Tibial nerve (tissue), 4 donors: ENCODE measurements at regions not wholly inside any gene's neighbourhood (a gene's known extent, or its start where the extent isn't known, plus 50 kb on each side); places are given as distances from the start of the nearest gene placed in this dataset. TPM values are rescaled to one million over a fixed set of nuclear protein-coding genes. Genes with fewer than 3 reads are reported as not detected.
"Not testable (repeated sequence)": the region's sequence is repeated elsewhere in the genome, so short reads cannot be mapped to it uniquely, and the experiment has no call there.

ENCODE experiments used
- DNase-seq, 2 donors: peaks; one replicate each; pipeline ENCODE4 v3.0.0-alpha.2; 2019; ENCODE audit warnings: low spot score in 2 of 2
- H3K27ac ChIP-seq, 4 donors: fragments of 200-600 bp; sonication (generic) in 3 of 4; one replicate each; pipeline ENCODE4 v1.5.1; 2017 to 2019; ENCODE audit warnings: mild to moderate bottlenecking in 1 of 4
- H3K27me3 ChIP-seq, 2 donors: fragments of 200-600 bp; sonication (generic) in 1 of 2; one replicate each; pipeline versions ENCODE4 v1.5.1 to v1.6.0; 2017 to 2019
- H3K36me3 ChIP-seq, 3 donors: fragments of 200-600 bp; sonication (generic); one replicate each; pipeline ENCODE4 v1.5.1; 2018 to 2019
- H3K4me1 ChIP-seq, 4 donors: fragments of 200-600 bp; sonication (generic) in 3 of 4; one replicate each; pipeline ENCODE4 v1.5.1; 2017 to 2019
- H3K4me3 ChIP-seq, 4 donors: fragments of 200-600 bp; sonication (generic) in 3 of 4; one replicate each; pipeline ENCODE4 v1.5.1; 2017 to 2019; ENCODE audit warnings: mild to moderate bottlenecking in 1 of 4, moderate library complexity in 1 of 4
- H3K9me3 ChIP-seq, 4 donors: fragments of 200-600 bp; sonication (generic) in 3 of 4; one replicate each; pipeline ENCODE4 v1.5.1; 2017 to 2019
- WGBS, 2 donors: methylation state at CpG; one replicate each; pipeline ENCODE4 v1.1.5; 2018; 5-methylcytosine and 5-hydroxymethylcytosine counted together
- small RNA-seq: library from RNA; depleted of rRNA; stranded (forward); fragments of <200 nt; gene quantifications from one replicate; pipeline ENCODE3, GENCODE V24; 2016

DNA sequence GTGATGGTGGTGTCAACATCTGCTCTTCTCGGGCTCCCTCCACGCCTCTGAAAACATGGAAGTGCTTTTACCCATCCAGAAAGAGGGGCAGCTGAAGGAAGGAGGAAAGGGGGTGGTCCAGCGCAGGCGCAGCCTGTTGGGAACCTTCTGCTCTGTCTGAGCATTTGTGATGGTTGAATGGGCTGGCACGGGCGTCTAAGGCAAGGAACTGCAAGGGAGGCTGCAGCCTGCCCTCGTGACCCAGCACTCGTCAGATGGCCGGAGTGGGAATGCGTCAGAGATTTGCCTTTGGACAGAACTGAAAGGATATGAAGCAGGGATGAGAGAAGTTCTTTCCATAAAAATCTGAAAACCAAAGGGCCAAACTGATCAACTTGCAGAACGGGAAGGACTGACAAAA is 62.3 kb upstream of the PLGLB2 start:
- H3K36me3 ChIP-seq, H3K27me3 ChIP-seq, DNase-seq, H3K4me3 ChIP-seq, H3K9me3 ChIP-seq, H3K4me1 ChIP-seq, H3K27ac ChIP-seq: not testable (repeated sequence)
- WGBS, 2 donors, result 80 to 88% methylated on average over 8 of the region's 11 CpGs

- not testable (repeated sequence) for H3K36me3 ChIP-seq, H3K27ac ChIP-seq, DNase-seq, H3K9me3 ChIP-seq, H3K4me1 ChIP-seq, H3K27me3 ChIP-seq, H3K4me3 ChIP-seq
- no CpG with 5 or more reads among the region's 7 CpGs for WGBS, 2 donors
Measured at GRCh38 chr2:87686873-87687549, 60.9 kb upstream of the PLGLB2 start.

DNA sequence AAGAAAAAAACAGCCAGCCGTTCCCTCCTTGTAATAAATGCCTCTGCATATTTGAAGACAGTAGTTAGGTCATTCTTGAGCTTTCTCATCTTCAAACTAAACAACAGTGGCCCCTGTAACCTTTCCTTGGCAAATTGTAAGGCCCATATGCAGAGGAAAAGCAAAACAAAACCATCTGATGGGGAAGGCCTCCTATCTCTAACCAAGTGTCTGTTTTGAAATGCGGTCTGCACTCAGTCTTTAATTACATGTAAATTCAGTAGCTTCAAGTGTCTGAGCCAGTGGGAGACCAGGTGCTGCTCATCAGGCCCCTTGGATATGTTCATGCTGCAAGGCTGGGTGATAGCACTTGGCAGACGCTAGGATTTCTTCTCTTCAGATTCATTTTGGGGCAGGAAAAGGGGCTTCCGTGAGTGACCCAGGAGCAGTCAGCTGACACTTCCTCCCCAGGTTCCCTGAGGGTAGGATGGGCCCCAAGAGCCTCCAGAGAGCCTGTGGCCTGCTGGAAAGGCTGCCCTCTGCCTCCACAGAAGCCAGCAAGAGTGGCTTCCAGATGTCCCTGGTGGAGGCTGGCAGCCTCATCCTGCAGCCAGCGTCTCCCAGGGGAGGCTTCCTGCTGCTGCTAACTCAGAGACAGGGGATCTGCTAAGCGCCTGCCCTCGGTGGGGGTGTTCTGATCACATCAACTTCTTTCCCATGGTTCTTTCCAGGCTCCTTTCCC is 60.2 kb upstream of the PLGLB2 start:
- 43 to 71% methylated on average over 1 of the region's 7 CpGs for WGBS, 2 donors
- DNase-seq, H3K4me1 ChIP-seq, H3K27me3 ChIP-seq, H3K27ac ChIP-seq, H3K36me3 ChIP-seq, H3K9me3 ChIP-seq, H3K4me3 ChIP-seq: not testable (repeated sequence)

GRCh38 chr2:87691899-87692592 is 55.8 kb upstream of the PLGLB2 start:
- H3K36me3 ChIP-seq, H3K9me3 ChIP-seq, H3K27ac ChIP-seq, H3K4me1 ChIP-seq, DNase-seq, H3K4me3 ChIP-seq, H3K27me3 ChIP-seq: not testable (repeated sequence)
- 80% methylated on average over 1 of the region's 1 CpG; no CpG with 5 or more reads in 1 of the 2 donors for whole genome bisulfite sequencing, 2 donors

GRCh38 chr2:87692914-87693313 is 55.0 kb upstream of the PLGLB2 start:
- WGBS, 2 donors, result 81 to 82% methylated on average over 2 of the region's 2 CpGs

DNA sequence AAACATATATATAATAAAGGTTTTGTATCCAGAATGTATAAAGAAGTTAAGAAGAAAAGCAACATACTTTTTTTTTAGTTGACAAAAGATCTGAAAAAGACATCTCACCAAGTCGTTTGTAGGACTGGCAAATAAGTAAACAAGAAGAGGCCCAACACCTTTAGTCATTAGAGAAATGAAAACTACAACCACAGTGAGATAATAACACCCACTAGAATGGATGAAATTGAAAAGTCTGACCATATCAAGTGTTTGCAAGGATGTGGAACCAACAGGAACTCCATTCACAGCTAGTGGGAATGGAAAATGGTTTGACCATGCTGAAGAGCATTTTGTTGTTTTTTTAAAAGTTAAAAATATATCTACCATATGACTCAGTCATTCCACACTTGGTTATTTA is 54.0 kb upstream of the PLGLB2 start:
- not testable (repeated sequence) for DNase-seq
- no CpG with 5 or more reads among the region's 1 CpG for WGBS, 2 donors

More at GRCh38 chr2:87692914-87693313, 55.0 kb upstream of the PLGLB2 start:
- DNase-seq, H3K27me3 ChIP-seq, H3K9me3 ChIP-seq, H3K4me1 ChIP-seq, H3K27ac ChIP-seq, H3K4me3 ChIP-seq, H3K36me3 ChIP-seq: not testable (repeated sequence)

DNA sequence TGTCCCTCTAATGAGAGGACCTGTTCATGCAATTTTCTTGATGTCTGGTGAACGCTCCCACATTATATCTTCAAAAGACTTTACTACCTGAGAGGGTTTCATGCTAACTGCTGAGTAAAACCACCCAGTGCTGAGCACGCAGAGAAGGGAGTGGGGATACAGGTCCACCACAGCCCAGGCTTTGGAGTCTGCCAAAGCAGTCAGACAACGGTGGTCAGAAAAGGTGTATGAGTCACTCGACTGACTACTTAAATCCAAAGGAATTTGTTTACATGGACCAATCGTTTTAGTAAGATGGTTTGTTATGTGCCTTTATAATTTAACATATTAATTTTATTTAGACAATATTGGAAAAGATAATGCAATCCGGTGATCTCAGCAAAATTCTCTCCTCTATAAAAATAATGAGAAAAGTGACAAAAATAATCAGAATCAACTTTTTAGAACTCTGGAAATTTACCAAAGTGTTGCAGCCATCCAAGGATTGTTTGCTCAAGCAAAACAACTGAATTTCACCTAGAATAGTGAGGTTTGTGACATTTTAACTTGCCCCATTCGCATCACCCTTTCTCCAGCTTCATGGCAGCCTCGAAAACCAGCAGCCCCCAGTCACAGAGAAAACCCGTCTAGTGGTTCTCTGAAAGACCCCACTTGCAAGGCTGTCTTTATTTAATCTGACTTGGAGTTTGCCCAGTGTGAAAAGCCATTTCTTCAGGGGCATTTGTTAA is 52.1 kb upstream of the PLGLB2 start:
- not testable (repeated sequence) for H3K4me3 ChIP-seq, DNase-seq, H3K27me3 ChIP-seq, H3K4me1 ChIP-seq, H3K27ac ChIP-seq, H3K9me3 ChIP-seq, H3K36me3 ChIP-seq
- 85 to 90% methylated on average over 9 of the region's 9 CpGs for WGBS, 2 donors

More for the DNA sequence above, 54.0 kb upstream of the PLGLB2 start:
- H3K27ac ChIP-seq, H3K4me1 ChIP-seq, H3K27me3 ChIP-seq, H3K4me3 ChIP-seq, H3K36me3 ChIP-seq, H3K9me3 ChIP-seq: not testable (repeated sequence)

Small RNA genes in the stretch of these regions (small RNA-seq; reads per million reads assigned to genes)
- not detected for gene MIR4771-1
